ENCODE measurements at regions not wholly inside any gene's neighbourhood (a gene's known extent, or its start where the extent isn't known, plus 50 kb on each side); places are given as distances from the start of the nearest gene placed in this dataset.

DNA sequence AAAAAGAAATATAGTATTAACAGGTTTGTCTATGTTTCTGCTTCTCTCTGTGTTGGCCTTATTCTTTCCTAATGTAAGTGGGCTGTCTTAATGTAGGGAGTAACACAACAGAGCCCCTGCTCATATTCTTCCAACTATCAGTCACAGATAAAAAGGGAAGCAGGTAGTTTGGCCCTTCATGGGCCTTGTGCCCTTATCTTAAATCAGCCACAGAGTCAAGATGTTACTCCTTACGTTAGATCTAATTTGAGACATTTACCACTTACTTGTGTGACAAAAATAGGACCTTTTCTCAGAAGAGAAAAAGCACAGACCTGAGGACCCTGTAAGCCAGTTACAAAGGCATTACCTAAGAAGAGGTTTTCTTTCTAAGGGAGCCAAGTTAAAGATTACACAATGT is 589.0 kb downstream of the GRXCR1 start:
- no peak overlapping the region for H3K27ac ChIP-seq (replicated peaks)
- no peak for DNase-seq (ENCODE audit: low read depth in 1 of 2, low spot score in 1 of 2)
- TF ChIP-seq, protein P1, sequence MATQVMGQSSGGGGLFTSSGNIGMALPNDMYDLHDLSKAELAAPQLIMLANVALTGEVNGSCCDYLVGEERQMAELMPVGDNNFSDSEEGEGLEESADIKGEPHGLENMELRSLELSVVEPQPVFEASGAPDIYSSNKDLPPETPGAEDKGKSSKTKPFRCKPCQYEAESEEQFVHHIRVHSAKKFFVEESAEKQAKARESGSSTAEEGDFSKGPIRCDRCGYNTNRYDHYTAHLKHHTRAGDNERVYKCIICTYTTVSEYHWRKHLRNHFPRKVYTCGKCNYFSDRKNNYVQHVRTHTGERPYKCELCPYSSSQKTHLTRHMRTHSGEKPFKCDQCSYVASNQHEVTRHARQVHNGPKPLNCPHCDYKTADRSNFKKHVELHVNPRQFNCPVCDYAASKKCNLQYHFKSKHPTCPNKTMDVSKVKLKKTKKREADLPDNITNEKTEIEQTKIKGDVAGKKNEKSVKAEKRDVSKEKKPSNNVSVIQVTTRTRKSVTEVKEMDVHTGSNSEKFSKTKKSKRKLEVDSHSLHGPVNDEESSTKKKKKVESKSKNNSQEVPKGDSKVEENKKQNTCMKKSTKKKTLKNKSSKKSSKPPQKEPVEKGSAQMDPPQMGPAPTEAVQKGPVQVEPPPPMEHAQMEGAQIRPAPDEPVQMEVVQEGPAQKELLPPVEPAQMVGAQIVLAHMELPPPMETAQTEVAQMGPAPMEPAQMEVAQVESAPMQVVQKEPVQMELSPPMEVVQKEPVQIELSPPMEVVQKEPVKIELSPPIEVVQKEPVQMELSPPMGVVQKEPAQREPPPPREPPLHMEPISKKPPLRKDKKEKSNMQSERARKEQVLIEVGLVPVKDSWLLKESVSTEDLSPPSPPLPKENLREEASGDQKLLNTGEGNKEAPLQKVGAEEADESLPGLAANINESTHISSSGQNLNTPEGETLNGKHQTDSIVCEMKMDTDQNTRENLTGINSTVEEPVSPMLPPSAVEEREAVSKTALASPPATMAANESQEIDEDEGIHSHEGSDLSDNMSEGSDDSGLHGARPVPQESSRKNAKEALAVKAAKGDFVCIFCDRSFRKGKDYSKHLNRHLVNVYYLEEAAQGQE (IDR thresholded peaks at IDR 0.05; ENCODE audit: insufficient replicate concordance, low read depth) = no peak
- TF ChIP-seq, protein P2, sequence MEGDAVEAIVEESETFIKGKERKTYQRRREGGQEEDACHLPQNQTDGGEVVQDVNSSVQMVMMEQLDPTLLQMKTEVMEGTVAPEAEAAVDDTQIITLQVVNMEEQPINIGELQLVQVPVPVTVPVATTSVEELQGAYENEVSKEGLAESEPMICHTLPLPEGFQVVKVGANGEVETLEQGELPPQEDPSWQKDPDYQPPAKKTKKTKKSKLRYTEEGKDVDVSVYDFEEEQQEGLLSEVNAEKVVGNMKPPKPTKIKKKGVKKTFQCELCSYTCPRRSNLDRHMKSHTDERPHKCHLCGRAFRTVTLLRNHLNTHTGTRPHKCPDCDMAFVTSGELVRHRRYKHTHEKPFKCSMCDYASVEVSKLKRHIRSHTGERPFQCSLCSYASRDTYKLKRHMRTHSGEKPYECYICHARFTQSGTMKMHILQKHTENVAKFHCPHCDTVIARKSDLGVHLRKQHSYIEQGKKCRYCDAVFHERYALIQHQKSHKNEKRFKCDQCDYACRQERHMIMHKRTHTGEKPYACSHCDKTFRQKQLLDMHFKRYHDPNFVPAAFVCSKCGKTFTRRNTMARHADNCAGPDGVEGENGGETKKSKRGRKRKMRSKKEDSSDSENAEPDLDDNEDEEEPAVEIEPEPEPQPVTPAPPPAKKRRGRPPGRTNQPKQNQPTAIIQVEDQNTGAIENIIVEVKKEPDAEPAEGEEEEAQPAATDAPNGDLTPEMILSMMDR (IDR thresholded peaks at IDR 0.05; ENCODE audit: insufficient read depth, low read length) = no peak
- TF ChIP-seq GABPA (IDR thresholded peaks at IDR 0.05; ENCODE audit: low read depth) (no peak), SPI1 (IDR thresholded peaks at IDR 0.05; ENCODE audit: borderline replicate concordance, low read depth) (no peak), POLR2AphosphoS5 (IDR thresholded peaks at IDR 0.05; ENCODE audit: low read depth) (no peak)

DNA sequence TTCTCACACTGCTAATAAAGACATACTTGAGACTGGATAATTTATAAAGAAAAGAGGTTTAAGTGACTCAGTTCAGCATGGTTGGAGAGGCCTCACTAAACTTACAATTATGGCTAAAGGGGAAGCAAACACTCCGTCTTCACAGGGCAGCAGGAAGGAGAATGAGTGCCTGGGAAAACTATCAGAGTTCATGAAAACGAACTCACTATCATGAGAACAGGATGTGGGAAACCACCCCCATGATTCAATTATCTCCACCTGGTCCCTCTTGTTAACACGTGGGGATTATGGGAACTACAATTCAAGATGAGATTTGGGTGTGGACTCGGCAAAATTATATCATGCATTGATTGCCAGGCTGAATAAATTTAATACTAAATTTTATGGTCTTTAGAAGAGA is 592.7 kb downstream of the GRXCR1 start:
- TF ChIP-seq, protein P2 (IDR thresholded peaks at IDR 0.05; ENCODE audit: insufficient read depth, low read length) = no peak
- TF ChIP-seq, protein P1 (IDR thresholded peaks at IDR 0.05; ENCODE audit: insufficient replicate concordance, low read depth) = no peak
- TF ChIP-seq SPI1 (IDR thresholded peaks at IDR 0.05; ENCODE audit: borderline replicate concordance, low read depth) (no peak), GABPA (IDR thresholded peaks at IDR 0.05; ENCODE audit: low read depth) (no peak), POLR2AphosphoS5 (IDR thresholded peaks at IDR 0.05; ENCODE audit: low read depth) (no peak)
- no peaks in the 10 kb centered on the region for H3K27me3 ChIP-seq (ENCODE audit: insufficient read depth, poor library complexity, severe bottlenecking)
- no peak for DNase-seq (ENCODE audit: low read depth in 1 of 2, low spot score in 1 of 2)
- H3K27ac ChIP-seq (replicated peaks) = no peak overlapping the region
- H3K4me3 ChIP-seq (replicated peaks; ENCODE audit: insufficient read depth, low read length) = no peak overlapping the region

More for the DNA sequence above, 589.0 kb downstream of the GRXCR1 start:
- H3K27me3 ChIP-seq (ENCODE audit: insufficient read depth, poor library complexity, severe bottlenecking) = no peaks in the 10 kb centered on the region
- no peak overlapping the region for H3K4me3 ChIP-seq (replicated peaks; ENCODE audit: insufficient read depth, low read length)

DNA sequence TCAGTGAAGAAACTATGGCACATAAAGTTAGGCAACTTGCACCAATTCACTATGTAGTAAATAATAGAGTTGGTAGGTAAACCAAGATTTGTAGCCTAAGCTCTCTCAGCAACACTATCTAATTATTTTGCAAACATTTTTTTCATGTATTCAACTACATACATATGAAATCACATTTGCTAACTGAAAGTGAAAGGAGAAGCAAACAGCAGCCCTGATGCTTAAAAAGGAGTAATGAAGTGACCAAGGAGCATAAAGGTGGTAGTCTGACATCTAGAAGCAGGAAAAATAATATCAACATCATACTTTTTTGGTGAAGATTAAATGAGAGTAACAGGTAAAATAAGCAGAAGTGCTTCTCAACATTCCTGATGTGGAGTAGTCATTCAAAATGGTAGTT is 603.7 kb downstream of the GRXCR1 start:
- DNase-seq (ENCODE audit: low read depth in 1 of 2, low spot score in 1 of 2) = no peak
- no peak overlapping the region for H3K4me3 ChIP-seq (replicated peaks; ENCODE audit: insufficient read depth, low read length)
- TF ChIP-seq, protein P1 (IDR thresholded peaks at IDR 0.05; ENCODE audit: insufficient replicate concordance, low read depth) = no peak
- TF ChIP-seq, protein P2 (IDR thresholded peaks at IDR 0.05; ENCODE audit: insufficient read depth, low read length) = no peak
- TF ChIP-seq GABPA (IDR thresholded peaks at IDR 0.05; ENCODE audit: low read depth) = no peak
- no peak for TF ChIP-seq SPI1 (IDR thresholded peaks at IDR 0.05; ENCODE audit: borderline replicate concordance, low read depth)
- TF ChIP-seq POLR2AphosphoS5 (IDR thresholded peaks at IDR 0.05; ENCODE audit: low read depth) = no peak
- H3K27ac ChIP-seq (replicated peaks) = no peak overlapping the region
- H3K27me3 ChIP-seq (ENCODE audit: insufficient read depth, poor library complexity, severe bottlenecking) = no peaks in the 10 kb centered on the region
